AG04450 (cell line): ENCODE measurements at regions not wholly inside any gene's neighbourhood (a gene's known extent, or its start where the extent isn't known, plus 50 kb on each side); places are given as distances from the start of the nearest gene placed in this dataset.

Source experiments
- CTCF ChIA-PET: fragments of 300-600, 350-600 bp; formaldehyde crosslinking; extraction: SDS; loops from one replicate; lab custom pipeline; 2022; ENCODE audit warnings: antibody characterized with exemption, inconsistent platforms; lab: Charles Lee
- POLR2A ChIA-PET: fragments of 350-600 bp; formaldehyde crosslinking; extraction: SDS; loops from one replicate; lab custom pipeline; 2021; ENCODE audit warnings: antibody characterized with exemption, inconsistent platforms; lab: Yijun Ruan, JAX
- DNase-seq: peaks from one replicate; pipeline ENCODE4 v3.0.0-alpha.2; 2011; ENCODE audit warnings: low read depth, low spot score
- H3K27ac ChIP-seq: one replicate; pipeline ENCODE4 v1.5.1; 2012; ENCODE audit warnings: low read depth, low read length, control low read depth
- H3K27me3 ChIP-seq: one replicate; pipeline ENCODE4 v1.6.0; 2012; ENCODE audit warnings: low read length; ENCODE audit not compliant: control insufficient read depth, insufficient read depth
- H3K4me3 ChIP-seq: 2 replicates; pipeline ENCODE4 v1.5.1; 2011; ENCODE audit warnings: mild to moderate bottlenecking, low read depth, low read length, control low read depth
- H3K9me3 ChIP-seq: 2 replicates; pipeline ENCODE4 v1.5.1; 2012; ENCODE audit warnings: low read length; ENCODE audit not compliant: control insufficient read depth, insufficient read depth
- TF ChIP-seq, protein P1 (sequence below): IDR thresholded peaks from 2 replicates; pipeline ENCODE4 v1.5.1; 2011; ENCODE audit warnings: low read depth, low read length, control low read depth, inconsistent platforms

GRCh38 chr10:6319119-6319518 is 116.4 kb downstream of the PFKFB3 start:
- H3K27me3 ChIP-seq = peaks cover 4% of the 10 kb centered on the region
- H3K27ac ChIP-seq = no peak overlapping the region
- H3K4me3 ChIP-seq = no peak overlapping the region
- TF ChIP-seq, protein P1, sequence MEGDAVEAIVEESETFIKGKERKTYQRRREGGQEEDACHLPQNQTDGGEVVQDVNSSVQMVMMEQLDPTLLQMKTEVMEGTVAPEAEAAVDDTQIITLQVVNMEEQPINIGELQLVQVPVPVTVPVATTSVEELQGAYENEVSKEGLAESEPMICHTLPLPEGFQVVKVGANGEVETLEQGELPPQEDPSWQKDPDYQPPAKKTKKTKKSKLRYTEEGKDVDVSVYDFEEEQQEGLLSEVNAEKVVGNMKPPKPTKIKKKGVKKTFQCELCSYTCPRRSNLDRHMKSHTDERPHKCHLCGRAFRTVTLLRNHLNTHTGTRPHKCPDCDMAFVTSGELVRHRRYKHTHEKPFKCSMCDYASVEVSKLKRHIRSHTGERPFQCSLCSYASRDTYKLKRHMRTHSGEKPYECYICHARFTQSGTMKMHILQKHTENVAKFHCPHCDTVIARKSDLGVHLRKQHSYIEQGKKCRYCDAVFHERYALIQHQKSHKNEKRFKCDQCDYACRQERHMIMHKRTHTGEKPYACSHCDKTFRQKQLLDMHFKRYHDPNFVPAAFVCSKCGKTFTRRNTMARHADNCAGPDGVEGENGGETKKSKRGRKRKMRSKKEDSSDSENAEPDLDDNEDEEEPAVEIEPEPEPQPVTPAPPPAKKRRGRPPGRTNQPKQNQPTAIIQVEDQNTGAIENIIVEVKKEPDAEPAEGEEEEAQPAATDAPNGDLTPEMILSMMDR = no peak
- ChIA-PET POLR2A (no interaction called here), CTCF (no interaction called here)
- no peak for DNase-seq
- no peaks in the 10 kb centered on the region; the same call in 1 of the 2 replicates for H3K9me3 ChIP-seq

GRCh38 chr10:6320320-6321010 is 117.7 kb downstream of the PFKFB3 start:
- Histone ChIP-seq H3K27ac (no peak overlapping the region), H3K27me3 (no peaks in the 10 kb centered on the region), H3K4me3 (no peak overlapping the region), H3K9me3 (no peaks in the 10 kb centered on the region; the same call in 1 of the 2 replicates)
- TF ChIP-seq, protein P1 = no peak
- ChIA-PET CTCF (interaction anchor here (1.0 kb wide), 1 partner anchor 81 kb away, joined by 3 read pairs; no protein-coding TSS in a partner anchor), POLR2A (no interaction called here)
- no peak for DNase-seq

DNA sequence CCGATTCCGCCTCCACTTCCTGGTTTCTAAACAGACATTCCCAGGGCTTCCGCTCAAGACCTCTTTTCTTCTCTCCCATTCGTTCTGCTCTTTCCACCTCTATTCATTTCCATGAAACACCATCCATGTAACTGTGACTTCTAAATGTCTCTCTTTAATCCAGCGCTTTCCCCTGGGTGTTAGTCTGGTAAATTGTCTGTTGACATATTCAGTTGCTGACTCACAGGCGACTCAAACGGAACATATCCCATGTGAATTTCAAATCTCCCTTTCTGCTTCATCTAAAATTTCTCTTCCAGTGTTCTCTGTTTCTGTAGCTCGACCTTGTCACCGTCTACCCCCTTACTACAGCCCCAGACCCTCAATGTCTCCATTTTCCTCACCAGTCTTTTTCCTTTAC is 119.1 kb downstream of the PFKFB3 start:
- peak; percentile 7 for DNase-seq
- TF ChIP-seq, protein P1 = no peak
- POLR2A ChIA-PET = no interaction called here
- no peak overlapping the region for H3K4me3 ChIP-seq
- no peaks in the 10 kb centered on the region; the same call in 1 of the 2 replicates for H3K9me3 ChIP-seq
- no peak overlapping the region for H3K27ac ChIP-seq
- no peaks in the 10 kb centered on the region for H3K27me3 ChIP-seq
- CTCF ChIA-PET = no interaction called here

GRCh38 chr10:6322805-6323204 is 120.1 kb downstream of the PFKFB3 start:
- H3K9me3 ChIP-seq = no peaks in the 10 kb centered on the region; the same call in 1 of the 2 replicates
- H3K27me3 ChIP-seq = no peaks in the 10 kb centered on the region
- DNase-seq = no peak
- no peak overlapping the region for H3K4me3 ChIP-seq
- CTCF ChIA-PET = no interaction called here
- POLR2A ChIA-PET = no interaction called here
- TF ChIP-seq, protein P1 = no peak
- no peak overlapping the region for H3K27ac ChIP-seq

DNA sequence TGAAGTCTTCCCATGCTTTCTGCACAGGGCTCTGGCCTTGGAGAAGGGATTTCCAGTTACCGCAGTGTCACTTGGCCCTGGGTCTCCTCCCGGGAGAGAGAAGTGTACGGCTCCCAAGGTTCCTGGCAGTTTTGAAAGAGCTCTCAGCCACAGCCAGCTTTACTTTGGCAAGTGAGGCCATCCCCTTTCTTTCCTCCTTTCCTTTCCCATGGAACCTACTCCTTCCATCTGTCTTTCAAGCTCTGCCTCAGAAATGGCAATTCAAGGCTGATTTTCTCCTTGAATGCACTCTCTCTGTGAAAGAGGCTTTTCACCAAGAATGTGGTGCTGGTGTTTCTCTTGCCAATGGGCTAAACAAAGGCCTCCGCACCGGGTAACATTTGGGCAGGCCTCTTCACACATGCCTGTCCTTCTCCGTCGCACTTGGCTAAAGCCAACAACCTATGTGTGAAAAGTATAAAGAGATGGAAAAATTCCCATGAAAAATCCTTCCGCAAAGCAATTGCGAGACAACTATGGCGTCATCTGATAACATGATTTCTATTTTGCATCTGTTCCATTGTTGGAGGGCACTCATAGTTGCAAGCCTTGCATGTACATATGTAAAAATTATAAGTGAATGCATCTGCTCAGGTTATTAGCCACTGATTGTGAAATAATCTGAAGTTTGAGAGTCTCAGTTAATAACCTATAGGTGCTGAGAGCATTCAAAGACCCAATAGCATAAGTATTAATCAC is 125.4 kb downstream of the PFKFB3 start:
- peaks cover 8% of the 10 kb centered on the region for H3K9me3 ChIP-seq
- no peak overlapping the region for H3K27ac ChIP-seq
- ChIA-PET POLR2A (interaction anchor here (0.7 to 1.3 kb wide), 2 partner anchors 89 to 125 kb away, joined by 3 to 6 read pairs; partner anchors contain the start of gene PFKFB3), CTCF (no interaction called here)
- DNase-seq = no peak
- TF ChIP-seq, protein P1 = no peak
- no peaks in the 10 kb centered on the region for H3K27me3 ChIP-seq
- H3K4me3 ChIP-seq = no peak overlapping the region
